ENCODE measurements at regions not wholly inside any gene's neighbourhood (a gene's known extent, or its start where the extent isn't known, plus 50 kb on each side); places are given as distances from the start of the nearest gene placed in this dataset.

DNA sequence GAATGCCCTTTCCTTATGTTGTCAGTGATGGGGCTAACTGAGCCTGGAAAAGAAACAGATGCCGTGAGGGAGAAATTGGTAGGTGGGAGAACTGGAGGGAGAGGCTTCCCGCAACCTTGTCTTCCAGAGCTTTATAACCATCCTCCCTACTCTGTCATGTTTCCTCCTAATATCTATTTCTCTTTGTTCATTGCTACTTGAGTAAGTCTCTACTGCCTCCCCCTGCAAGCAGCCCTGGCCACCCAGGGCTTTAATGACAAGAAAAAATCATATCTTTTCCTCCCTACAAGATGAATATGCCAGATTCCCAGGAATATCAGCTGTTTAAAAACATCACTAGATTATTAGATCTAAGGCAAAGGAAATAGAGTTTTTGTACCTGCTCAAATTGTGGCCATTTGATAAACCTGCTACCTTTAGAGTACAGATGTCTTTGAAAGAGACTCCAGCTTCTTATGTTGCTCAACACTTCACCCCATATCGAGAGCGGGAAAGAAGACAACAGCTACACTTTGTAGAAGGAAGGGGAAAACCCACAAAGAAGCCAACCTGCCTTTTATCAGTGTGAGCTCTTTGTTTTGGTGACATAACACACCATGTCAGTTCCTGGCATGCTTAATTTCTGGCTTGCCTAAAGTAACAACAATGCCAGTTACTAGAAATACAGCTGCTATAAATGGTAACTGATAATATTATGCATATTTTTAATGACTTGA, 186.6 kb upstream of the LEF1 start:
- no peak for DNase-seq (ENCODE audit: low read depth, low spot score)
- in situ Hi-C loops (cut with HindIII; ENCODE audit: low sequenced_read_pairs) = no loop called here
- H3K4me3 ChIP-seq (ENCODE audit: low read depth, low read length) = no peak overlapping the region
- TF ChIP-seq, protein P1, sequence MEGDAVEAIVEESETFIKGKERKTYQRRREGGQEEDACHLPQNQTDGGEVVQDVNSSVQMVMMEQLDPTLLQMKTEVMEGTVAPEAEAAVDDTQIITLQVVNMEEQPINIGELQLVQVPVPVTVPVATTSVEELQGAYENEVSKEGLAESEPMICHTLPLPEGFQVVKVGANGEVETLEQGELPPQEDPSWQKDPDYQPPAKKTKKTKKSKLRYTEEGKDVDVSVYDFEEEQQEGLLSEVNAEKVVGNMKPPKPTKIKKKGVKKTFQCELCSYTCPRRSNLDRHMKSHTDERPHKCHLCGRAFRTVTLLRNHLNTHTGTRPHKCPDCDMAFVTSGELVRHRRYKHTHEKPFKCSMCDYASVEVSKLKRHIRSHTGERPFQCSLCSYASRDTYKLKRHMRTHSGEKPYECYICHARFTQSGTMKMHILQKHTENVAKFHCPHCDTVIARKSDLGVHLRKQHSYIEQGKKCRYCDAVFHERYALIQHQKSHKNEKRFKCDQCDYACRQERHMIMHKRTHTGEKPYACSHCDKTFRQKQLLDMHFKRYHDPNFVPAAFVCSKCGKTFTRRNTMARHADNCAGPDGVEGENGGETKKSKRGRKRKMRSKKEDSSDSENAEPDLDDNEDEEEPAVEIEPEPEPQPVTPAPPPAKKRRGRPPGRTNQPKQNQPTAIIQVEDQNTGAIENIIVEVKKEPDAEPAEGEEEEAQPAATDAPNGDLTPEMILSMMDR (IDR thresholded peaks at IDR 0.05; ENCODE audit: low read depth, low read length) = no peak

- TF ChIP-seq, protein P1 (IDR thresholded peaks at IDR 0.05; ENCODE audit: low read depth, low read length) = no peak
- H3K4me3 ChIP-seq (ENCODE audit: low read depth, low read length) = no peak overlapping the region
- in situ Hi-C loops (cut with HindIII; ENCODE audit: low sequenced_read_pairs) = no loop called here
- no peak for DNase-seq (ENCODE audit: low read depth, low spot score)
Observed at GRCh38 chr4:108352664-108353308, 184.1 kb upstream of the LEF1 start.

- TF ChIP-seq, protein P1 (IDR thresholded peaks at IDR 0.05; ENCODE audit: low read depth, low read length) = no peak
- in situ Hi-C loops (cut with HindIII; ENCODE audit: low sequenced_read_pairs) = no loop called here
Observed at GRCh38 chr4:108351791-108352190, 183.1 kb upstream of the LEF1 start.

DNA sequence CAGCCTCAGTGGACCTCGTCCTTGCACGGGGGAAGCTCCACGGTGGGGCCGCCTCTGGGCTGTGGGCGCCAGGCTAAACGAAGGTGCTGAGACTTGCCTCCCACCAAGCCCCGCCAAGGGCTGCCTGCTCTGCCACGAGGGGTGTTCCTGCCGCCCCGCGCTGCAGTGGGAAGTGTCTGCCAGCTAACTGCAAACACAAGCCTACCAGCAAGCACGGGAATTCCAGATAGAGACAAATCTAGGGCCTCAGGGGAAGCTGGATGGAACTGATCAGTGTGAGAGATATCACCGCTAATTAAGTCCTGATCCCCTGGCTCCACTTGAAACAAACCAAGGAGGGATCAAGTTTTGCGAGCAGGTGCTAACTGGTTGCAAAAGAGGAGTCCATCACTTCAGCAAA, 181.6 kb upstream of the LEF1 start:
- no peak overlapping the region for H3K4me3 ChIP-seq (ENCODE audit: low read depth, low read length)
- no peak for DNase-seq (ENCODE audit: low read depth, low spot score)
- in situ Hi-C loops (cut with HindIII; ENCODE audit: low sequenced_read_pairs) = no loop called here
- TF ChIP-seq, protein P1 (IDR thresholded peaks at IDR 0.05; ENCODE audit: low read depth, low read length) = no peak

More at GRCh38 chr4:108351791-108352190, 183.1 kb upstream of the LEF1 start:
- H3K4me3 ChIP-seq (ENCODE audit: low read depth, low read length) = no peak overlapping the region
- no peak for DNase-seq (ENCODE audit: low read depth, low spot score)

DNA sequence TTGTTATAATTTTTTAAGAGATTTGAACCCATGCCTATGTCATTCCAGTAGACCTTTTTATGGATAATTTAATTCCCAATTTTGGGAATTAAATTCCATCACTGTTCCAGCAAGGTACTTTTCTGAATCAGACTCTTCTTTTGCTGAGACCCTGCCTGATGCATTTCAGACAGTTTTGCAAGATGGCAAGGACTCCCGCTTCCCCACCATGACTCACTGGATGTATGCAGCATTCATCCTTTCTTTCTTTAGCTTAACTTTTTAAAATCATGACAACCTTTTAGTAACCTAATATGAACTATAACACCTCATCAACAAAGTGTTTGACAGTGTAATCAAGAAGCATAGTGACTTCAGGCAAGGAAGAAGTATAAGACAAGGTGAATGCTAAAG, 178.1 kb upstream of the LEF1 start:
- no peak overlapping the region for H3K4me3 ChIP-seq (ENCODE audit: low read depth, low read length)
- in situ Hi-C loops (cut with HindIII; ENCODE audit: low sequenced_read_pairs) = no loop called here
- TF ChIP-seq, protein P1 (IDR thresholded peaks at IDR 0.05; ENCODE audit: low read depth, low read length) = no peak
- peak; percentile 22 for DNase-seq (ENCODE audit: low read depth, low spot score)

GRCh38 chr4:108345862-108346817, 177.4 kb upstream of the LEF1 start:
- in situ Hi-C loops (cut with HindIII; ENCODE audit: low sequenced_read_pairs) = no loop called here
- H3K4me3 ChIP-seq (ENCODE audit: low read depth, low read length) = no peak overlapping the region
- TF ChIP-seq, protein P1 (IDR thresholded peaks at IDR 0.05; ENCODE audit: low read depth, low read length) = no peak
- peak; percentile 83 for DNase-seq (ENCODE audit: low read depth, low spot score)
